ENCODE measurements at regions not wholly inside any gene's neighbourhood (a gene's known extent, or its start where the extent isn't known, plus 50 kb on each side); places are given as distances from the start of the nearest gene placed in this dataset.
A peak's percentile ranks its signal among the peaks of the same experiment; 100 is the strongest.

- Histone ChIP-seq H3K27ac (ENCODE audit: low read length) (no peak overlapping the region), H3K9me2 (ENCODE audit: insufficient read depth, low read length) (no peaks in the 10 kb centered on the region), H3K79me2 (replicated peaks; ENCODE audit: insufficient read depth, low read length) (no peaks in the 10 kb centered on the region), H3K4me2 (ENCODE audit: low read length) (no peak overlapping the region), H3K27me3 (ENCODE audit: insufficient read depth, low read depth, low read length) (no peaks in the 10 kb centered on the region), H2AFZ (ENCODE audit: low read depth, low read length) (no peak overlapping the region), H3K4me3 (ENCODE audit: low read length) (no peak overlapping the region), H3F3A (ENCODE audit: insufficient read depth, low read length, poor library complexity, severe bottlenecking) (no peaks in the 10 kb centered on the region), H3K36me3 (ENCODE audit: insufficient read depth, low read length) (no peaks in the 10 kb centered on the region), H3K9me3 (ENCODE audit: low read length) (no peaks in the 10 kb centered on the region), H4K20me1 (ENCODE audit: insufficient read depth) (no peaks in the 10 kb centered on the region), H3K9ac (ENCODE audit: low read length) (no peak overlapping the region)
- no peak for TF ChIP-seq CTCF (IDR thresholded peaks at IDR 0.05; ENCODE audit: poor library complexity, severe bottlenecking)
- TF ChIP-seq REST (IDR thresholded peaks at IDR 0.05; ENCODE audit: borderline replicate concordance) = no peak
- TF ChIP-seq TAF1 (IDR thresholded peaks at IDR 0.05; ENCODE audit: low read depth) = no peak
- no peak for TF ChIP-seq EP300 (conservative IDR thresholded peaks at IDR 0.05; ENCODE audit: poor library complexity, severe bottlenecking)
- TF ChIP-seq SMC3 (conservative IDR thresholded peaks at IDR 0.05; ENCODE audit: poor library complexity) = no peak
These were observed 271.9 kb downstream of the MID1IP1 start for GRCh38 chrX:39073131-39073530.

- peak overlapping the region; percentile 12 for H3K9ac ChIP-seq (ENCODE audit: low read length)
- no peaks in the 10 kb centered on the region for H3K9me3 ChIP-seq (ENCODE audit: low read length)
- H3F3A ChIP-seq (ENCODE audit: insufficient read depth, low read length, poor library complexity, severe bottlenecking) = no peaks in the 10 kb centered on the region
- H4K20me1 ChIP-seq (ENCODE audit: insufficient read depth) = no peaks in the 10 kb centered on the region
- H3K27me3 ChIP-seq (ENCODE audit: insufficient read depth, low read depth, low read length) = no peaks in the 10 kb centered on the region
- peak overlapping the region; percentile 72 for H3K27ac ChIP-seq (ENCODE audit: low read length)
- H3K4me2 ChIP-seq (ENCODE audit: low read length) = no peak overlapping the region
- H3K4me3 ChIP-seq (ENCODE audit: low read length) = no peak overlapping the region
- TF ChIP-seq TAF1 (IDR thresholded peaks at IDR 0.05; ENCODE audit: low read depth) (no peak), CTCF (IDR thresholded peaks at IDR 0.05; ENCODE audit: poor library complexity, severe bottlenecking) (no peak), RAD21 (conservative IDR thresholded peaks at IDR 0.05) (peak; percentile 16), EZH2 (IDR thresholded peaks at IDR 0.05; ENCODE audit: borderline replicate concordance, insufficient read depth, low read length, poor library complexity, severe bottlenecking) (no peak), EP300 (conservative IDR thresholded peaks at IDR 0.05; ENCODE audit: poor library complexity, severe bottlenecking) (peak; percentile 71), MXI1 (conservative IDR thresholded peaks at IDR 0.05; ENCODE audit: poor library complexity, severe bottlenecking) (no peak), SMC3 (conservative IDR thresholded peaks at IDR 0.05; ENCODE audit: poor library complexity) (peak; percentile 28), POLR2AphosphoS5 (IDR thresholded peaks at IDR 0.05) (peak; percentile 85), REST (IDR thresholded peaks at IDR 0.05; ENCODE audit: borderline replicate concordance) (peak; percentile 27)
- no peaks in the 10 kb centered on the region for H3K36me3 ChIP-seq (ENCODE audit: insufficient read depth, low read length)
- H3K9me2 ChIP-seq (ENCODE audit: insufficient read depth, low read length) = no peaks in the 10 kb centered on the region
- no peaks in the 10 kb centered on the region for H3K79me2 ChIP-seq (replicated peaks; ENCODE audit: insufficient read depth, low read length)
- H2AFZ ChIP-seq (ENCODE audit: low read depth, low read length) = no peak overlapping the region
These were observed 295.3 kb downstream of the MID1IP1 start for GRCh38 chrX:39096599-39096998.
